ENCODE measurements at regions not wholly inside any gene's neighbourhood (a gene's known extent, or its start where the extent isn't known, plus 50 kb on each side); places are given as distances from the start of the nearest gene placed in this dataset.

DNA sequence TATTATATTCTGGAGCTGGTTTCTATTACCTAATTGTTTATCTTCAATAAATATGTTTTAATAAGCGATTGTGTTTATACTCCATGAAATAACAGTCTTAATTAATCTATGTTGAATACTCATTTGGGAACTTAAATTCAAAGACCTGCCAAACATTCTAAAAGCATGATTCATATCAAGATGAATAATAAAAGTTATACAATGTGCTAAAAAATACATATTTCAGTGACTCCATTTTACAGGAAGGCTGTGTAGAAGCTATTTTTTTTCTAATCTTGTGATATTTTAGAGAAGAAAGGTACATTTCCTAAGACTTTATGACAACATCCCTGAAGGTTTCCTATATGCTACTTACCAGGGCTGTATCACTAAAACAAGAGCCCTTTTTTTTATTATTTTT, 417.9 kb downstream of the NFIB start:
- no peak for DNase-seq

DNA sequence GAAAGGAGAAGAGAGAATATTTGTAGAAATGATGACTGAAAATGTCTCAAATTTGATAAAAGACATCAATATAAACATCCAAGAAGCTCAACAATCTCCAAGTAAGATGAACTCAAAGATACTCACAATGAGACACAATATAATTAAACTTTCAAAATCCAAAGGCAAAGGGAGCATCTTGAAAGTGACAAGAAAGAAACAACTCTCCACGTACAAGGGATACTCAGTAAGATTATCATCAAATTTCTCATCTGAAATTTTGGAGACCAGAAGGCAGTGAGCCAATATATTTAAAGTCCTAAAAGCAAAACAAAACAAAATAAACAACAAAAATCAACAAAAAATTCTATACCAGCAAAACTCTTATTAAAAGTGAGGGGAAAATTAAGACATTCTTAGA, 428.7 kb downstream of the NFIB start:
- no peak for DNase-seq

DNA sequence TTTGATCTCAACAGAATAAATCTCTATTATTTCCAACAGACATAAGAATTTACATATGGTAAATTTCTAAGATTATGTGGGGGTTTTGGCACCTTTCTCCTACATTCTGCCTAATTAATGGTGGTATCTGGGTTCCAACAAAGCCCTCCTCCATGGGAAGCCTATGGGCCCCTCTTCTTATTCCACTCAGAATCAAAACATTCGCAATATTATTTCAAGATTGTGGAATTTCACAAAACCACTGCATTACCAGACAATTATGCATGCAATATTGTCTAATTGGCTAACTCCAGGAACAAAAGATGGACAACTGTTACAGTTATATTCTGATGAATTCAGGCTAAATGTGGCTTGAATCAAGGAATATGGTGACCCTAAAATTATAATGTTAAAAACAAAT, 434.0 kb downstream of the NFIB start:
- DNase-seq, result no peak

DNA sequence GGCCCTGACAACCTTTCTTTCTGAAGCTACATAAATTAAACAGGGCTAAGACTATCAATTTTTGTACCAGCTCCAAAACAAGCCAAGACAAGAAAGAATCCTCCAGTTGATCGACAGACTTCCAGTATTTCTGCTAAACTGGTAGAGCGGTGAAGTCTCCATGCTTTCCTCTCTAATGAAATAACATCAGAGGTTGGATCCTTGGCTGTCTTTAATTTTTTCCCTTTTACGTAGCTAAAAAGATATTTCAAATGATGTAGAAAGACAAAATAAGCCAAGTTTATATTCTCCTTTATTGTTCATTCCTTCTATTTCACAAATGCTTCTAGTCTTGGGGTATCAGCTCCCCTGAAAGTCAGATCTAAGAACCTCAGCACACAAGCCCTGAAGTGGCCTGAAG, 434.9 kb downstream of the NFIB start:
- DNase-seq, result no peak

DNA sequence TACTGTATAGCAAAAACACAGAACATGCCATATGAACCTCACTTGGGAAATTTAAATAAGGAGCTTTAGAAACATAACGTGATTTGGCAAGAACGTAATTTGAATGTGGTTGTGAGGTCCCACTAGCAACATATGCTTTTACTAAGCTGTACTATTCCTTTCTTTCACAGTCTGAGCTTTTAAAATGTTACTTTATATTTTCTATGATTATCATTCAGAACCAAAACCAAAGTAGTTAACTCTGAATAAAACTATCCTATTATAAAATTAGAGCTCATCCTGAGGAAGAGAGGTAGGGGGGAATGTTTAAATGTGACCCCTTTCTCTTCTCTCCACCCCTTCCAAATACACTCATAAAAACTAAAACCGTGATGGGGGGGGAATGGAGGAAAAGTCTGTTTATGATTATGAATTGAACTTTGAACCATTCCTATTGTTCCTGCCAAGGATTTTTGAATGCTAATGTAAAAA, 435.7 kb downstream of the NFIB start:
- DNase-seq, result no peak

DNA sequence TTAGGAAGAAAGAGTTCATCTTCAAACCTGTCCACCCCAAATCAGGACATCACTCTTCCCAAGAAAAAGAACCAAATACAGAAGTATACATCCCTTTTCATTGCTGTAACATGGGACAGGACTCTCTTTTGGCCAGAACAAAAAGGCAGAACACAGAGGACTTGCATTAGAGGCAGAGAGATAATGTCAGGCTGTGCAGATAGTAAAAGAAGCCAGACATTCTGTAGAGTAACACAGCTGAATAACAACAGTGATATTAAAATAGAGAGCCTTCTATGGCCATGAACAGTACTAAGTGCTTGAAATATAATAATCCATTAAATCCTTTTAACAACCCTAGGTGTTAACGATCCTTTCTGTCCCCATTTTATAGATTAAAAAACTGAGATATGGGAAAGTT, 437.2 kb downstream of the NFIB start:
- no peak for DNase-seq

DNA sequence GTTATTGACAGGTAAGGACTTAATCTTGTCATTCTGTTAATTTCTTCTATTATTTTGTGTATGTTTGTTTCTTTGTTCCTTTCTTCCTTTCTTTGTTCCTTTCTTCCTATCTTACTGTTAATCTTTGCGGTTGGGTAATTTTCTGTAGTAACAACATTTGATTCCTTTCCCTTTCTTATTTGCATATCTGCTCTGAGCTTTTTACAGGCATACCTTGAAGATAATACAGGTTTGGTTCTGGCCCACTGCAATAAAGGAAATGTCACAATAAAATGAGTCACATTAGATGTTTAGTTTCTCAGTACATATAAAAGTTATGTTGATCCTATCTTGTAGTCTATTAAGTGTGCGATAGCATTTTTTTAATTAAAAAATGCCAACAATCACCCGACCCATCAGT, 440.7 kb downstream of the NFIB start:
- no peak for DNase-seq

DNA sequence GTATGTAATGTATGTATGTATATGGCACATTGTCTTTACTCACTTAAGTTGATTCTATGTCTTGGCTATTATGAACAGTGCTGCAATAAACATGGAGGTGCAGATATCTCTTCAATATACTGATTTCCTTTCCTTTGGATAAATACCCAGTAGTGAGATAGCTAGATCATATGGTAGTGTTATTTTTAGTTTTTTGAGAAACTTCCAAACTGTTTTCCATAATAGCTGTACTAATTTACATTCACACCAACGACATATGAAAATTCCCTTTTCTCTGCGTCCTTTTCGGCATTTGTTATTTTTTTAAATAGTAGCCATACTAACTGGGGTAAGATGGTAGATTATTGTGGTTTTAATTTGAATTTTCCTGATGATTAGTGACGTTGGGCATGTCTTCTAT, 445.6 kb downstream of the NFIB start:
- no peak for DNase-seq

DNA sequence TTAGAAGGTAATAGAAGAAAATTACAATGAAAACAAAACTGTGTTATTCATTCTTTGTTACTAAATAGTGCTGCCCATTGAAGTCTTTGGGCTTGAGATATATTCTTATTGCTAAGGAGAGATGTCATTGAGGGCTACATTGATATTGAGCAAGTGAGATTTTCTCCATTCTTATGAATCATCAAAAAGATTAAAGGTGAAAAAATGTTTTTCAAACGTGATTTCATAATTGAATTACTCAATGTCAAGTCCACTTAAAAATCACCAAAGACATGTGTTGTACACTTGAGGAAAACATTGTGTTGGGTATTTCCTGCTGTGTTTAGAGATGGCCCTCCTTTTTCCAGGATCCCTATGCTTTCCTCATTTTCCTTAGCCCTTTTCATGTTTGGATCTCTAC, 448.1 kb downstream of the NFIB start:
- no peak for DNase-seq

DNA sequence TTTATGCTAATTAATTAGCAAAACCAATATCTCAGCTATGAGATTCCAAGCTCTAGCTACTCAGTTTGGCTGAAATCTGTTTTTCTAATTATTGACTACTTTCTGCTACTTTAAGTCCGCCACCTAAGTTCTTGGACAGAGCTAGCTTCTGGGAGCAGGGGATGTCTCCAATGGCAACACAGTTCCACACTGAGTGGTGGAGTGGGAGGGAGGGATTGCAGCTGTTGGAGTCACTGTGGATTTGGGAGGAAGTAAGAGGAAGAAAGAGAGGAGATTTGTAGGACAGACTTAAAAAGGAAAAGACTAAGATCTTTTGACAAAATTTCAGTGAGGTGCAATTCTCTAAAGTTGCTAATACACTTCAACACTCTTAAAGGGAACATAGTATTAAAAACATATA, 450.8 kb downstream of the NFIB start:
- no peak for DNase-seq

DNA sequence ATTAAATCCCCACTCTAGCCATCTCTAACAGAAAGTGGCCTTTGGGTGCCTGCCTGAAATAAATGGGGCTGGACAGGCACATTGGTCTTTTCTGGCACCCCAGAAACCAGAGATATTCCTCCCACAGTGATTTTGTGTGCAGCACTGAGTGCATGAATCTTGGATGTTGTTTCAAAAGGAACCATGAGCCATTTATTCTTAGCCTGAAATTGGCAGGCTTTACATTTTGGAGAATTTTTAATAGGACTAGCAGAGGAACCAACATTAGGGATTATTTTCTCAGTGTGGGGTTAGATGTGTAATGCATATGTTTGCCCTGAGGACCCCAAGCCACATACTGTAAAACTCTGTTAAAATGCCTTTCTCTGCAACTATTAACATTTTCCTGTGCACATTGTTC, 451.3 kb downstream of the NFIB start:
- no peak for DNase-seq

DNA sequence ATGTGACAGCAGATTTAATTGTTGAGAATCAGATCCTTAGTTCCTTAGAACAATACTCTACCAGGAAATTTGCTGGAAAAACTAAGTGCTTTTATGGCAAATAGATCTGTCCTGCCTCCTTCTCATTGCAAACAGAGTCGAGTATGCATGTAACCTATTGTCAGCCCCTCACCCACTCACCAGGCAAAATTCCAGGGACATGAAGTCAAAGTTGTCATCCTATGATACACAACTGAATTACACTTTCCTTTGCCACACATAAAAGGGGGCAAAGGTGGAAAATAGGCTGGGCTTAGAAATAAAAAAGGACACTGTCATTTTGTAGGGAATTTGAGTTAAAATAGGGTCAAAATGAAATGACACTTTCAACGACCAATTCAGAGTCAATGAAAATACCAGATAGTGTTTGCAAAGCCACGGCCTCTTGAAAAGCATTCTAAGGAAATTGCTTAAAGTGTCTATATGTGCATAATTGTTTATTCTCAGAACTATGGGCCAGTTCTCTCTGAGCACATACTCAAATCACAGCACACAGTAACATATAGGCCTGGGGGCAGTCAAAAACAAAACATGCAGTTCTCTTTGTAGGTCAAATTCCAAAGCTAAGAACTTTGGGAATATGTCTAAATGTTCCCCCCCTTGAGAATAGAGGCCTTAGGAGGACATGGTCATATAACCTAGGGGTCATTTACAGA, 452.8 kb downstream of the NFIB start:
- DNase-seq, result no peak

DNA sequence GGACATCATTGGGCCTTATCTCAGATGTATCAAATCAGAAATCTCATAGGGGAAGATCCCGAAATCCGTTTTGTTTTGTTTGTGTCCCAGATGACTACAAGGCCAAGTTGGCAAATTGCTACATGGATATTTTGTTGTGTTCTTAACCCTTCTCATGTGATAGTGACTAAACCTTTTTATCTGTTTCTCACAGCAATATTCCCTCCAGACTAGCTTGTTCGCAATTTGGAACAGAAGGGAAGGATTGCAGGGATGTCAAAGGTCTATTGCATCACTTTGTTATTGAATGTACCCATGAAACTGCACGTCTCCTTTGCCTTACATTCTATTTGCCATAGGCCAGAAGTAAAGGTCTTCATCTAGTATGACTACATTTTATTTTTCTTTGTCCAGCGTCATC, 453.9 kb downstream of the NFIB start:
- no peak for DNase-seq

DNA sequence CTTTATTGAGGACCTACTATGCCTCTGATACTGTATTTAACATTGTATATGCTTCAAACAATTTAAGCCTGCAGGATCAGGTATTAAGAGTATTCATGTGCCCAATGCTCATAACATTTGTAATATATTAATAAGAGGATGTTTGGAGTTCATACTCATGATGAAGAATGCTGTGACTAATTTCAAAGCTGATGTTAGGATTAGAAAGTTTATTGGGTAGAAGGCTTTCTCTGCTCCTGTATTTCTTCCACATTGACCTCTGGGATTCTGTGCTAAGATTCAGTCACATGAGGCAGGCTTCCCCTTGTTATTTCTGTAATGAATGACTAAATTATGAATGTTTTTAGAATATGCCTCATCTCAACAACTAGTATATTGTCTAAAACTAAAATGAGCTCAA, 456.4 kb downstream of the NFIB start:
- DNase-seq, result no peak

DNA sequence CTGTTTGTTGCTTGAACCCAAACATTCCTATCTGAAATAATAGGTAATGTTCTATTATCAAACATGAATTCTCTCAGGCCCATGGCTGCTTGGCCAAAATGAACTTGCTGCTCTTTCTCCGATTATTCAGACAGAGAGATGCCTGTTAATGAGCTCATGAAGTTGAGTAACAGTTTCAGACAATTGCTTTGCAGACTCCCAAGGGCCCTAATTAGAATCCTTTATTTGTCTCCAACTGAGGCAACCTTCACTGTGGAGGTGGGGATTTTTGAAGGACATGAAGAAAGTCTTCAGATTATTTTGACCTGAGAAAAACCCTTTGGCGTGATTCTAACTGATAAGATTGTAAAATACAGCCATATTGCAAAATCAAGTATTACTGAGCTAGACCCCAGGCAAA, 466.7 kb downstream of the NFIB start:
- no peak for DNase-seq

DNA sequence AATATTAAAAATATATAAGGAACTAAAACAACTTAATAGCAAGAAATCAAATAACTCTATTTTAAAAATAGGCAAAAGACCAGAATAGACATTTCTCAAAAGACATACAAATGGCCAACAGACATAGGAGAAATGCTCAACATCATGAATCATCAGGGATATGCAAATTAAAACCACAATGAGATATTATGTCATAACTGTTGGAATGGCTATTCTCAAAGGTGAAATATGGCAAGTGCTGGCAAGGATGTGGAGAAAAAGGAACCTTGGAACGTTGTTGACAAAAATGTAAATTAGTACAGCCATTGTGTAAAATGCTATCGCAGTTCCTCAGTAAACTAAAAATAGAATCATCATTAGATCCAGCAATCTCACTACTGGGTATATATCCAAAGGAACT, 468.5 kb downstream of the NFIB start:
- DNase-seq, result no peak

DNA sequence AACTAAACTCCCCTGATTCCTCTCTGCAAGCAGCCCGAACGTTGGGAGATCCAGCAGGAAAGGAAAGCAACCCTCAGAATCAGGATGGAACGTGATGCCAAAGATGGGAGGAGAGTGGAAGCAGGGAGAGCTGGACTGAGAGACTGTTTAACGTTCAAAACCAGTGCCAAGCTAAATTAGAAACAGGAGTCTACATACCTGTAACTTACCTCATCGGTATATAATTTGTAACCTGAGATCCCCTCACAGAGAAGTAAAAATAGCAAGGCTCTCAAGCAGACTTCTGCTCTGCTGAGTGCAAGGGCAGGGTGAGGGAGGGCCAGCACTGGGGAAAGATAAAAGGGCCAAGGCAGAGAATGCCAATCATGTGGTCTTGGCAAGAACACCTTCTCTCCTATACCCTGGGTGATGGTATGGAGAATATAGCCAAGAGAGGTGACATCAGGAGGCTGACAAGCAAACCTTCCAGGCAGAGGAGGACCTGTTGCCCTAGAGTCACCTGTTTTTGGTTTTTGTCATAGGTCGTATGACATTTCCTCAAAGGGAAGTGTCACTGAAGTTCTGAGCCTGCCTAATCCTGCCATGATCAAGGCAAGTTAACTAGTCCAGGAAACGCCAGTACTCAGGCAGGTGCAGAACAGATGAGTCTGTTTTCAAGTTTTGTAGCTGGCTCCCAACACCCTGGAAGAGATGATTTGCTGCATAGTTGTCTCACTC, 472.0 kb downstream of the NFIB start:
- peak; percentile 63 for DNase-seq

DNA sequence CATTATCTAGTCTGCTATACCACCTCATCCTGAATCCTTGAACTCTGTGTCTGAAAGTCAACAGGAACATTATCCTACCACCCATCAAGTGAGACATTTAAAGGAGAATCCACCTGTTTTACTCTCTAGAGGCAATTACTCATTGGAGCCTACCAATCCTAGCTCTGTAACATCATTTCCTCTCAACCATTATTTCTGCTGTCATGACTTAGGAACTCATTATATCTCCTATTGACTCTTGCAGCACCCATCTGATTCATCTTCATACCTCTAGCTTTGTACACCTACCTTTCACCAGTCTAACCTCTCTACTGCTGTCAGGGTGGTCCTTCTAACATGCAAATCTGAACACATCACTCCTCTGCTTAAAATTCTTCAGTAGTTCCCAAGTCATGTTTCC, 481.5 kb downstream of the NFIB start:
- no peak for DNase-seq

DNA sequence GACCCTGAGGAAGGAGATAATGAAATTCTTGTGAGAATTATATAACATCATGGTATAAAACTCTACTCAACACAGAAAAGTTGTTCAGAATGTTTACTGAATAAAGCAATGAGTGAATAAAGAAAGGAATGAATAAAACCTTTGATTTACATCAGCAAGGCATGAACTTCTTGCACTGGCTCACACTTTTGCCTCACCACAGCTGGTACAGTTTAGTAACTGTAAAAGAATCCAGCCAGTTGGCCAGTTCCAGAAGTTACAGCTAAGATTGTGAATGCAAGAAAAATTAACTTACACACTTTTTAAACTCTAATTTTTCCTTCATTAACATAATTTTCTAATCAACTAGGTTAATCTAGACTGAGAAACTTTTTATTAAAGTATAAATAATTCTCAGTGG, 490.9 kb downstream of the NFIB start:
- no peak for DNase-seq

DNA sequence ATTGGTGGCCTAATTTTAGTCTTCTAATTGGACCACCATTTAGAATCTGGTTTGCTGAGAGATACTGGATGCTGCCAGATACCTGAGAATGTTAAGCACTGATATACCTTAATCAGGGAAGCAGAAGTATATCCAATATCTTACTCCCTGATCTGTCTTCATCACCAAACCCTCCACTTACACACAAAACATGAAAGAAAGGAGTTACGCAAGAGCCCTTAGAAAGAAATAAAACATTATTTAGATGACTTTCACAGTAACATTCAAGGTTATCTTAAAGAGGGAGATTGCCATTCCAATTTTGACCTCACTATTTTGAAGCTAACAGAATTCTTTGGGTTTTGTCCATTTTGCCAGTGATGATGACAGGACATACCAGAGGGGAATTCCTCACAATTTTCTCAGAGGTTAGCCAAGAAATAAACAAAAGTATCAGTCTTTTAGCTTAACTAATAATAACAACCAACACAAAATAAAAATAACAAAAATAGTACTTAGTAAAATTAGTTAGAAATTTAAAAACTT, 496.1 kb downstream of the NFIB start:
- no peak for DNase-seq

DNA sequence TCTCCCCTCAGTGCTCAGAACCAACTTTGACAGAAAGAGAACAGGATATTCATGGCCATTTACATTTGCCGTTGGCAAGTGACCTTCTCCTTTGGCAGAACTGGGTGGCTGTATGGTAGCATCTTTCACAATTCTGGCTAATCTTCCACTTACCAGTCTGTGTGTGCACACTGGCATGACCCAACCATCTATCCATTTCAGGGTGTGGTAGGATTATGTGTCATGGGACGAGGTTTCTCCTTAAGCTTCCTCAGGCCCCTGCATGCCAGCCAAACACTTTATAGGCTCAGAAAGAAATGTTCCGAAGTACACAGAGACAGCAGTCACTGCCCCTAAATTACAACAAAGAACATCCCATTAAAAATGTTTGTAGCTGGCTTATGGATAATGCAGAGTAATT, 497.1 kb downstream of the NFIB start:
- DNase-seq, result no peak

DNA sequence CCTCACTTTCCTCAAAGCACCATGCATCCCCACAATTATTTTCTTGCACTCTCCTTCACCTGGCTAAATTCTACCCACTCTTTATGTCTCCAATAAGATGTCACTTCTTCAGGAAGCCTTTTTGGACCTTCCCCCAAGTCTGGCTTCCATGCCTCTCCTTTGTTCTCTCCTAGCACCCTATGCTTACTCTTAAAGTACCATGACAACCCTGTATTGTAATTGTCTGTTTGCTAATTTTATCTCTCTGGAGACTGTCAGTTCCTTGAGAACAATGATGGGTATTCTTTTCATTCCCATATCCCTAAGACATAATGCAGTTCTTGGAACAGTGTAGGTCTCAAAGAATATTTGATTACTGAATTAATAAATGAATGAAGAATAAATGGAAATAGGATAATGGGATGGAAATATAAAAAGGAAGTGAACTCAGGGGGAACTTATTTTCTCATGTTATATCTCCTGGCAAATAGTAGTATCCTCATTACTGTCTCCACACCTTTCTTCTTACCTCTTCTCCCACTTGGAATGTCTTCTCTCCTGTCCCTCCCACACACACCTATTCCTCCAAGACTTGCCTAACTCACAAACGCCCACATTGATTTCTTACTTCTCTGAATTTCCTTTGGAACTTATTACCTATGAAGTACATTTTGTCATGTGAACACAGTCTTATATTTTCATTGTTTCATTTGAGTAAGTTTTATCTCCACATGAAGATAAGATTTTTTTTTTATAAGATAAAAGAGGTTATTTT, 499.1 kb downstream of the NFIB start:
- DNase-seq, result no peak

DNA sequence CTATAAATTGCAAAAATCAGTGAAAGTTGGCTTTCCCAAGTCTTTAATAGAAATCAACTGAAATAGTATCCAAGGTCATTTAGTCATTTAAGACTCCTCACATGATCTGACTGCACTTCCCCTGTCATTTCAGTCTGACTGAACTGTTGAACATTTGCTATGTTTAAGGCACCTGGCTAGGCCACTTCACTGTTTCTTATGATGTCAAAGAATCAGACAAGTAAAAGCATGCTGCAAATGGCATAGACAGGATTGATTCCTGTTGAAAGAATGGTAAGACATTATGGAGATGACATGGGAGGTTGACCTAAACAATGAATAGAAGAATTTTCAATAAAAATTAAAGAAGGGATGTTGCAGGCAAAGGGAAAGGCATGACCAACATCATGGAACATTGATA, 502.1 kb downstream of the NFIB start:
- DNase-seq, result no peak

DNA sequence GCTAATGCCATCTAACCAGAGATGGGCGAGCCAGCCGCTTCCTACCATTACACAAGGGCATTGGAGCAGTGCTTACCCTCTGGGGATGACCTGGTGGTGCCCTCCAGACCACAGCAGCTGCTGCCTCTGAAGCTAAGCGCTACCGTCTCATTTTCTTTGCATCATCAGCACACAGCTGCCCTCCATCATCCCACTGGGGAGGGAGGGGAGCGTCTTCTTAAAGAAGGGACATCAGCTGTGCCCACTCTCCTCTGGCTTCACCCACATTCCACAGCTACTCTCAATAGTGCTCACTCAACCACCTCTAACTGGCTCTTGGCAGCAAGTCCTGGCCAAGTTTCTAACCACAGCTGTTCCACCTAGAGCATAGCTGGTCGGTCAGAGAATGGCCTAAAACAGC, 503.4 kb downstream of the NFIB start:
- peak; percentile 4 for DNase-seq
